H9 (cell line): ENCODE measurements at regions not wholly inside any gene's neighbourhood (a gene's known extent, or its start where the extent isn't known, plus 50 kb on each side); places are given as distances from the start of the nearest gene placed in this dataset.

ENCODE experiments used
- DNase-seq: peaks from one replicate; pipeline ENCODE4 v3.0.0-alpha.2; 2017
- H2AFZ ChIP-seq: one replicate; pipeline ENCODE4 v1.6.1; 2013; ENCODE audit warnings: mild to moderate bottlenecking, low read length, control low read depth, moderate library complexity
- H2AK5ac ChIP-seq: 2 replicates; pipeline ENCODE4 v1.6.1; 2013; ENCODE audit warnings: low read length, control low read depth, mixed read lengths; ENCODE audit not compliant: insufficient read length
- H2BK120ac ChIP-seq: one replicate; pipeline ENCODE4 v1.6.1; 2013; ENCODE audit warnings: low read depth, mild to moderate bottlenecking, low read length, control low read depth, inconsistent platforms; ENCODE audit not compliant: poor library complexity, severe bottlenecking
- H2BK12ac ChIP-seq: 2 replicates; pipeline ENCODE4 v1.6.1; 2013; ENCODE audit warnings: low read length, control low read depth, mixed read lengths, low read depth; ENCODE audit not compliant: insufficient read length
- H2BK15ac ChIP-seq: 2 replicates; pipeline ENCODE4 v1.6.1; 2013; ENCODE audit warnings: low read depth, low read length, control low read depth
- H2BK20ac ChIP-seq: one replicate; pipeline ENCODE4 v1.6.1; 2013; ENCODE audit warnings: low read depth, mild to moderate bottlenecking, low read length, control low read depth, inconsistent platforms; ENCODE audit not compliant: poor library complexity, severe bottlenecking
- H2BK5ac ChIP-seq: 2 replicates; pipeline ENCODE4 v1.6.1; 2013; ENCODE audit warnings: low read length, control low read depth, mixed read lengths; ENCODE audit not compliant: insufficient read length
- H3K14ac ChIP-seq: 2 replicates; pipeline ENCODE4 v1.6.1; 2013; ENCODE audit warnings: low read length, control low read depth; ENCODE audit not compliant: insufficient read depth
- H3K18ac ChIP-seq: 2 replicates; pipeline ENCODE4 v1.6.1; 2013; ENCODE audit warnings: low read depth, mild to moderate bottlenecking, mixed read lengths, low read length, control low read depth; ENCODE audit not compliant: insufficient read length
- H3K23ac ChIP-seq: 2 replicates; pipeline ENCODE4 v1.6.1; 2013; ENCODE audit warnings: low read length, control low read depth, mixed read lengths, low read depth; ENCODE audit not compliant: insufficient read length
- H3K23me2 ChIP-seq: 2 replicates; pipeline ENCODE4 v1.6.1; 2013; ENCODE audit warnings: low read depth, mild to moderate bottlenecking, mixed read lengths, low read length, control low read depth; ENCODE audit not compliant: insufficient read length, poor library complexity, severe bottlenecking
- H3K27ac ChIP-seq: 2 replicates; pipeline ENCODE4 v1.5.1; 2013; ENCODE audit warnings: low read length, control low read depth, mixed read lengths, low read depth; ENCODE audit not compliant: insufficient read length
- H3K27me3 ChIP-seq: 2 replicates; pipeline ENCODE4 v1.6.1; 2013; ENCODE audit warnings: low read length, control low read depth, inconsistent platforms; ENCODE audit not compliant: insufficient read depth
- H3K4ac ChIP-seq: 2 replicates; pipeline ENCODE4 v1.6.1; 2013; ENCODE audit warnings: low read depth, mild to moderate bottlenecking, control low read depth, inconsistent platforms, low read length, moderate library complexity
- H3K4me1 ChIP-seq: 2 replicates; pipeline ENCODE4 v1.6.1; 2013; ENCODE audit warnings: low read length, control low read depth, inconsistent platforms; ENCODE audit not compliant: insufficient read depth
- H3K4me2 ChIP-seq: 2 replicates; pipeline ENCODE4 v1.6.1; 2013; ENCODE audit warnings: low read length, control low read depth, mixed read lengths; ENCODE audit not compliant: insufficient read length, insufficient read depth
- H3K56ac ChIP-seq: 2 replicates; pipeline ENCODE4 v1.6.1; 2013; ENCODE audit warnings: low read depth, mild to moderate bottlenecking, mixed read lengths, low read length, control low read depth; ENCODE audit not compliant: insufficient read length
- H3K79me1 ChIP-seq: 2 replicates; pipeline ENCODE4 v1.6.1; 2013; ENCODE audit warnings: low read depth, mild to moderate bottlenecking, moderate library complexity, low read length, control low read depth, inconsistent platforms; ENCODE audit not compliant: insufficient read depth, poor library complexity, severe bottlenecking
- H3K79me2 ChIP-seq: 2 replicates; pipeline ENCODE4 v1.6.1; 2013; ENCODE audit warnings: low read length, control low read depth, inconsistent platforms; ENCODE audit not compliant: insufficient read depth
- H3K9ac ChIP-seq: 2 replicates; pipeline ENCODE4 v1.6.1; 2013; ENCODE audit warnings: low read length, control low read depth, mixed read lengths; ENCODE audit not compliant: insufficient read length; ENCODE audit errors: extremely low read depth
- H3K9me3 ChIP-seq: one replicate; pipeline ENCODE4 v1.6.1; 2013; ENCODE audit warnings: low read depth, low read length, inconsistent platforms; ENCODE audit not compliant: control insufficient read depth
- H3T11ph ChIP-seq: one replicate; pipeline ENCODE4 v1.6.1; 2013; ENCODE audit warnings: mild to moderate bottlenecking, low read length, control low read depth, inconsistent platforms
- H4K20me1 ChIP-seq: one replicate; pipeline ENCODE4 v1.6.1; 2013; ENCODE audit not compliant: control insufficient read depth, insufficient read length, insufficient read depth
- H4K5ac ChIP-seq: 2 replicates; pipeline ENCODE4 v1.6.1; 2013; ENCODE audit warnings: low read depth, mild to moderate bottlenecking, mixed read lengths, low read length, control low read depth; ENCODE audit not compliant: insufficient read length
- H4K8ac ChIP-seq: replicated peaks from 2 replicates; pipeline ENCODE4 v1.6.1; 2013; ENCODE audit warnings: low read length, control low read depth, mixed read lengths, low read depth; ENCODE audit not compliant: insufficient read length
- H4K91ac ChIP-seq: 2 replicates; pipeline ENCODE4 v1.6.1; 2013; ENCODE audit warnings: low read depth, mild to moderate bottlenecking, moderate library complexity, mixed read lengths, low read length, control low read depth; ENCODE audit not compliant: insufficient read length
- H3K27ac Mint-ChIP-seq, 3 experiments: 2 replicates in 2 of 3; 3 replicates in 1 of 3; pipeline ENCODE4 v1.8.0; 2020 to 2021; ENCODE audit warnings: mixed read lengths in 3 of 3, mild to moderate bottlenecking in 1 of 3, moderate library complexity in 1 of 3
- H3K27me3 Mint-ChIP-seq: 2 replicates; pipeline ENCODE4 v1.8.0; 2021; ENCODE audit warnings: low read depth, mild to moderate bottlenecking, moderate library complexity, mixed read lengths
- H3K36me3 Mint-ChIP-seq, 3 experiments: 2 replicates in 2 of 3; 3 replicates in 1 of 3; pipeline ENCODE4 v1.8.0; 2020 to 2021; ENCODE audit warnings: low read depth in 3 of 3, mixed read lengths in 3 of 3; ENCODE audit not compliant: insufficient read depth in 1 of 3
- H3K4me1 Mint-ChIP-seq, 2 experiments: 2 replicates each; pipeline ENCODE4 v1.8.0; 2020; ENCODE audit warnings: mixed read lengths in 2 of 2
- H3K4me3 Mint-ChIP-seq, 2 experiments: 2 replicates in 1 of 2; 3 replicates in 1 of 2; pipeline ENCODE4 v1.8.0; 2020 to 2021; ENCODE audit warnings: mild to moderate bottlenecking in 2 of 2, mixed read lengths in 2 of 2, moderate library complexity in 1 of 2
- H3K9me3 Mint-ChIP-seq, 2 experiments: 2 replicates in 1 of 2; 3 replicates in 1 of 2; pipeline ENCODE4 v1.8.0; 2020; ENCODE audit warnings: mild to moderate bottlenecking in 2 of 2, mixed read lengths in 2 of 2, moderate library complexity in 1 of 2
- WGBS: extraction: QIAGEN DNeasy Blood & Tissue Kit; methylation state at CpG from one replicate; pipeline ENCODE4 v1.1.7; 2013; ENCODE audit warnings: missing lambda C conversion rate, low lambda C conversion rate, mixed read lengths; ENCODE audit not compliant: insufficient read length; ENCODE audit errors: extremely low coverage; 5-methylcytosine and 5-hydroxymethylcytosine counted together
- TF ChIP-seq, protein P1 (sequence below): fragments of 200-600 bp; sonication (generic); conservative IDR thresholded peaks from 3 replicates; pipeline ENCODE4 v1.8.0; 2021; ENCODE audit warnings: antibody characterized with exemption, mild to moderate bottlenecking

DNA sequence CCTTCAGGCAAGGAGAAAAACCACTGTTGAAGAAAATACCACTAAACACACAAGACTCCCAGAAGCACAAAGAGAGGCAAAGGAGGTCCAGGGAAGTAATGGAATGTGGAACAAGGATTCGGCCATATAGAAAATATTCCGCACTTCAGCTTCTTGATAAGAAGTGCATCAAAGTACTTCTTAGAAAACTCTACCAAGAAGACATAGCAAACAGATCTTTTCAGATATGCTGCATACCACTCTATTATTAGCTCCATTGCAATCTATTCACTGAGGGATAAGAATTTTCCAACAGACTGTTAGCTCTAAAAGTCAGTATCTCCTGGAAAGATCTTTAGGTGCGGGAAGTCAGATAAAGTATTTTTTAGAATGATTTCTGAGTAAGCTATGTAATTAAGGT is 231.8 kb downstream of the WDR11 start:
- Mint-ChIP-seq H3K4me1 (peaks cover 17 to 21% of the 10 kb centered on the region in 2 experiments), H3K4me3 (no peak overlapping the region), H3K27me3 (no peaks in the 10 kb centered on the region; the same call in 1 of the 2 replicates), H3K9me3 (peaks cover 2 to 6% of the 10 kb centered on the region in 2 experiments; a peak in 3 of 5 replicates), H3K36me3 (peaks cover 0 to 6% (median 0%) of the 10 kb centered on the region in 3 experiments; a peak in 1 of 7 replicates), H3K27ac (no peak overlapping the region)
- no peaks in the 10 kb centered on the region for H3K79me2 ChIP-seq
- no peak for DNase-seq
- H3K27ac ChIP-seq = no peak overlapping the region
- H3K23me2 ChIP-seq = no peaks in the 10 kb centered on the region
- peaks cover 3% of the 10 kb centered on the region; the same call in 1 of the 2 replicates for H3K4me1 ChIP-seq
- H3K27me3 ChIP-seq = no peaks in the 10 kb centered on the region
- H3K18ac ChIP-seq = no peak overlapping the region
- no peak overlapping the region for H3K56ac ChIP-seq
- H2BK120ac ChIP-seq = no peak overlapping the region
- H2BK20ac ChIP-seq = no peak overlapping the region
- WGBS = no CpG with 5 or more reads among the region's 3 CpGs
- no peak overlapping the region for H2BK15ac ChIP-seq
- H4K20me1 ChIP-seq = no peaks in the 10 kb centered on the region
- H4K91ac ChIP-seq = no peak overlapping the region
- H3K14ac ChIP-seq = no peak overlapping the region
- no peak overlapping the region for H3K4me2 ChIP-seq
- no peak overlapping the region for H2AFZ ChIP-seq
- no peak overlapping the region for H4K8ac ChIP-seq
- no peak overlapping the region for H3K9ac ChIP-seq
- no peaks in the 10 kb centered on the region for H3K9me3 ChIP-seq
- no peak overlapping the region for H2BK5ac ChIP-seq
- no peaks in the 10 kb centered on the region for H3K79me1 ChIP-seq
- no peak overlapping the region for H2AK5ac ChIP-seq
- no peak overlapping the region for H3T11ph ChIP-seq
- no peak overlapping the region for H3K23ac ChIP-seq
- TF ChIP-seq, protein P1, sequence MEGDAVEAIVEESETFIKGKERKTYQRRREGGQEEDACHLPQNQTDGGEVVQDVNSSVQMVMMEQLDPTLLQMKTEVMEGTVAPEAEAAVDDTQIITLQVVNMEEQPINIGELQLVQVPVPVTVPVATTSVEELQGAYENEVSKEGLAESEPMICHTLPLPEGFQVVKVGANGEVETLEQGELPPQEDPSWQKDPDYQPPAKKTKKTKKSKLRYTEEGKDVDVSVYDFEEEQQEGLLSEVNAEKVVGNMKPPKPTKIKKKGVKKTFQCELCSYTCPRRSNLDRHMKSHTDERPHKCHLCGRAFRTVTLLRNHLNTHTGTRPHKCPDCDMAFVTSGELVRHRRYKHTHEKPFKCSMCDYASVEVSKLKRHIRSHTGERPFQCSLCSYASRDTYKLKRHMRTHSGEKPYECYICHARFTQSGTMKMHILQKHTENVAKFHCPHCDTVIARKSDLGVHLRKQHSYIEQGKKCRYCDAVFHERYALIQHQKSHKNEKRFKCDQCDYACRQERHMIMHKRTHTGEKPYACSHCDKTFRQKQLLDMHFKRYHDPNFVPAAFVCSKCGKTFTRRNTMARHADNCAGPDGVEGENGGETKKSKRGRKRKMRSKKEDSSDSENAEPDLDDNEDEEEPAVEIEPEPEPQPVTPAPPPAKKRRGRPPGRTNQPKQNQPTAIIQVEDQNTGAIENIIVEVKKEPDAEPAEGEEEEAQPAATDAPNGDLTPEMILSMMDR = no peak
- H2BK12ac ChIP-seq = no peak overlapping the region
- H3K4ac ChIP-seq = no peak overlapping the region
- H4K5ac ChIP-seq = no peak overlapping the region
